ENCODE measurements at regions not wholly inside any gene's neighbourhood (a gene's known extent, or its start where the extent isn't known, plus 50 kb on each side); places are given as distances from the start of the nearest gene placed in this dataset.
A peak's percentile ranks its signal among the peaks of the same experiment; 100 is the strongest.

- no peak for DNase-seq
These were observed 191.8 kb downstream of the BCOR start for GRCh38 chrX:39905946-39906345.

- no peak for DNase-seq
These were observed 189.6 kb downstream of the BCOR start for GRCh38 chrX:39907964-39908661.

GRCh38 chrX:39909996-39910395 is 187.8 kb downstream of the BCOR start:
- DNase-seq, result no peak

- no peak for DNase-seq
These were observed 187.1 kb downstream of the BCOR start for GRCh38 chrX:39910651-39911050.

GRCh38 chrX:39911278-39911897 is 186.4 kb downstream of the BCOR start:
- no peak for DNase-seq

GRCh38 chrX:39912126-39912525 is 185.6 kb downstream of the BCOR start:
- no peak for DNase-seq

GRCh38 chrX:39915081-39915480 is 182.7 kb downstream of the BCOR start:
- DNase-seq, result no peak

- DNase-seq, result no peak
These were observed 182.2 kb downstream of the BCOR start for GRCh38 chrX:39915596-39915995.

GRCh38 chrX:39921838-39922237 is 175.9 kb downstream of the BCOR start:
- DNase-seq, result no peak

- no peak for DNase-seq
These were observed 175.3 kb downstream of the BCOR start for GRCh38 chrX:39922488-39922887.

GRCh38 chrX:39922926-39923325 is 174.8 kb downstream of the BCOR start:
- no peak for DNase-seq

GRCh38 chrX:39927380-39927779 is 170.4 kb downstream of the BCOR start:
- DNase-seq, result no peak

GRCh38 chrX:39928704-39929378 is 168.9 kb downstream of the BCOR start:
- DNase-seq, result no peak

- no peak for DNase-seq
These were observed 168.3 kb downstream of the BCOR start for GRCh38 chrX:39929379-39930025.

- peak; percentile 42 for DNase-seq
These were observed 166.8 kb downstream of the BCOR start for GRCh38 chrX:39930786-39931528.

- no peak for DNase-seq
These were observed 166.1 kb downstream of the BCOR start for GRCh38 chrX:39931529-39932282.

- DNase-seq, result no peak
These were observed 162.2 kb downstream of the BCOR start for GRCh38 chrX:39935411-39936064.

GRCh38 chrX:39936886-39937770 is 160.6 kb downstream of the BCOR start:
- no peak for DNase-seq

GRCh38 chrX:39938466-39938865 is 159.3 kb downstream of the BCOR start:
- no peak for DNase-seq

GRCh38 chrX:39939678-39940077 is 158.1 kb downstream of the BCOR start:
- no peak for DNase-seq
